ENCODE measurements at regions not wholly inside any gene's neighbourhood (a gene's known extent, or its start where the extent isn't known, plus 50 kb on each side); places are given as distances from the start of the nearest gene placed in this dataset.

- H4K20me1 ChIP-seq (replicated peaks; ENCODE audit: control insufficient read depth, extremely low read depth, insufficient read depth, low read length): no peaks in the 10 kb centered on the region
- H3K9me3 ChIP-seq (replicated peaks; ENCODE audit: control insufficient read depth, insufficient read depth, low read length): no peaks in the 10 kb centered on the region
- H3K9ac ChIP-seq (replicated peaks; ENCODE audit: extremely low read depth, insufficient read depth, low read length): no peak overlapping the region
- H3K27me3 ChIP-seq (ENCODE audit: control insufficient read depth in 2 of 2, insufficient read depth in 2 of 2, low read length in 2 of 2): no peaks in the 10 kb centered on the region
- no peaks in the 10 kb centered on the region for H3K9me1 ChIP-seq (replicated peaks; ENCODE audit: control insufficient read depth, extremely low read depth, insufficient read depth, low read length)
- H3K79me2 ChIP-seq (ENCODE audit: control insufficient read depth, insufficient read depth, low read length): no peaks in the 10 kb centered on the region
- DNase-seq (ENCODE audit: low read depth, low spot score) (no peak), FAIRE-seq (no peak)
- BruUV-seq (replicated peaks): no TSS peak
- no peak overlapping the region for H3K27ac ChIP-seq (ENCODE audit: insufficient read depth, low read depth, low read length)
- no peak overlapping the region for H3K4me2 ChIP-seq (ENCODE audit: insufficient read depth, low read length)
- ChIA-PET POLR2A (no interaction called here), CTCF (no interaction called here)
- dilution Hi-C loops (cut with MboI; ENCODE audit: extremely low pct_ligation_motif_present, low sequenced_read_pairs) (no loop called here), intact Hi-C loops (cut with micrococcal nuclease) (no loop called here)
- TF ChIP-seq MYC (IDR thresholded peaks at IDR 0.05; ENCODE audit: low read depth, low read length) (no peak), EZH2 (IDR thresholded peaks at IDR 0.05; ENCODE audit: borderline replicate concordance, low read depth, low read length, severe bottlenecking) (no peak), POLR2A (IDR thresholded peaks at IDR 0.05; ENCODE audit: low read depth, low read length) (no peak)
- no peak overlapping the region for H2AFZ ChIP-seq (ENCODE audit: low read depth, low read length)
- H3K36me3 ChIP-seq (ENCODE audit: control insufficient read depth in 2 of 2, extremely low read depth in 1 of 2, insufficient read depth in 2 of 2, low read length in 2 of 2): no peaks in the 10 kb centered on the region
- no peak overlapping the region for H3K4me3 ChIP-seq (replicated peaks in 1 of 3; ENCODE audit: insufficient read depth in 1 of 3, low read depth in 1 of 3, low read length in 3 of 3)
- H3K4me1 ChIP-seq (ENCODE audit: control insufficient read depth, extremely low read depth, insufficient read depth, low read length): no peaks in the 10 kb centered on the region
Observed at GRCh38 chr4:110878956-110879355, 256.1 kb upstream of the PITX2 start.

DNA sequence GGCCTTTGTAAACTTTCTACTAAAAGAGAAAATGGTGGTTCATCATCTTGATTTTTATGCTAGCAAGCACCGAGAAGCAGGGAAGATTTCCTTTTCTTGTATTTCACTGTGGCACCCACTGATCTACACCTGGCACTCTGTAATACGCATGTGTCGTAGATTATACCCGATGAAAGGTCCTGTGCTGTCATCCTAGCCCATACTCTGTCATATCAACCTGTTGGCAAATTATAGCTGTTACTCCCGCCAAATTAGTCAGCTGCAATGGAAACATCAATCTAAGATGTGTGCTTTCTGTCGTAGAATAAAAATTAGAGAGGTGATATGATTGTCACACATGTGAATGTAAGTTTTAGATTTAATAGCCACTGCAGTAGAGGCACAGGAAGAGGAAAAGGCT, 263.4 kb upstream of the PITX2 start:
- H3K9ac ChIP-seq (replicated peaks; ENCODE audit: extremely low read depth, insufficient read depth, low read length): no peak overlapping the region
- BruUV-seq (replicated peaks): no TSS peak
- ChIA-PET CTCF (no interaction called here), POLR2A (no interaction called here)
- no peaks in the 10 kb centered on the region for H3K36me3 ChIP-seq (ENCODE audit: control insufficient read depth in 2 of 2, extremely low read depth in 1 of 2, insufficient read depth in 2 of 2, low read length in 2 of 2)
- no peaks in the 10 kb centered on the region for H3K27me3 ChIP-seq (ENCODE audit: control insufficient read depth in 2 of 2, insufficient read depth in 2 of 2, low read length in 2 of 2)
- no peaks in the 10 kb centered on the region for H3K79me2 ChIP-seq (ENCODE audit: control insufficient read depth, insufficient read depth, low read length)
- H3K4me3 ChIP-seq (replicated peaks in 1 of 3; ENCODE audit: insufficient read depth in 1 of 3, low read depth in 1 of 3, low read length in 3 of 3): no peak overlapping the region
- dilution Hi-C loops (cut with MboI; ENCODE audit: extremely low pct_ligation_motif_present, low sequenced_read_pairs): no loop called here
- H3K4me1 ChIP-seq (ENCODE audit: control insufficient read depth, extremely low read depth, insufficient read depth, low read length): no peaks in the 10 kb centered on the region
- H3K9me3 ChIP-seq (replicated peaks; ENCODE audit: control insufficient read depth, insufficient read depth, low read length): no peaks in the 10 kb centered on the region
- H4K20me1 ChIP-seq (replicated peaks; ENCODE audit: control insufficient read depth, extremely low read depth, insufficient read depth, low read length): no peaks in the 10 kb centered on the region
- intact Hi-C loops (cut with micrococcal nuclease): no loop called here
- no peaks in the 10 kb centered on the region for H3K9me1 ChIP-seq (replicated peaks; ENCODE audit: control insufficient read depth, extremely low read depth, insufficient read depth, low read length)
- H3K27ac ChIP-seq (ENCODE audit: insufficient read depth, low read depth, low read length): no peak overlapping the region
- FAIRE-seq: no peak
- no peak overlapping the region for H3K4me2 ChIP-seq (ENCODE audit: insufficient read depth, low read length)
- TF ChIP-seq EZH2 (IDR thresholded peaks at IDR 0.05; ENCODE audit: borderline replicate concordance, low read depth, low read length, severe bottlenecking): no peak
- TF ChIP-seq GATA2 (IDR thresholded peaks at IDR 0.05; ENCODE audit: insufficient read depth, insufficient read length, low read depth, low read length): no peak
- TF ChIP-seq, protein P1, sequence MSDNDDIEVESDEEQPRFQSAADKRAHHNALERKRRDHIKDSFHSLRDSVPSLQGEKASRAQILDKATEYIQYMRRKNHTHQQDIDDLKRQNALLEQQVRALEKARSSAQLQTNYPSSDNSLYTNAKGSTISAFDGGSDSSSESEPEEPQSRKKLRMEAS (IDR thresholded peaks at IDR 0.05; ENCODE audit: insufficient read depth, insufficient read length): no peak
- TF ChIP-seq, protein P2, sequence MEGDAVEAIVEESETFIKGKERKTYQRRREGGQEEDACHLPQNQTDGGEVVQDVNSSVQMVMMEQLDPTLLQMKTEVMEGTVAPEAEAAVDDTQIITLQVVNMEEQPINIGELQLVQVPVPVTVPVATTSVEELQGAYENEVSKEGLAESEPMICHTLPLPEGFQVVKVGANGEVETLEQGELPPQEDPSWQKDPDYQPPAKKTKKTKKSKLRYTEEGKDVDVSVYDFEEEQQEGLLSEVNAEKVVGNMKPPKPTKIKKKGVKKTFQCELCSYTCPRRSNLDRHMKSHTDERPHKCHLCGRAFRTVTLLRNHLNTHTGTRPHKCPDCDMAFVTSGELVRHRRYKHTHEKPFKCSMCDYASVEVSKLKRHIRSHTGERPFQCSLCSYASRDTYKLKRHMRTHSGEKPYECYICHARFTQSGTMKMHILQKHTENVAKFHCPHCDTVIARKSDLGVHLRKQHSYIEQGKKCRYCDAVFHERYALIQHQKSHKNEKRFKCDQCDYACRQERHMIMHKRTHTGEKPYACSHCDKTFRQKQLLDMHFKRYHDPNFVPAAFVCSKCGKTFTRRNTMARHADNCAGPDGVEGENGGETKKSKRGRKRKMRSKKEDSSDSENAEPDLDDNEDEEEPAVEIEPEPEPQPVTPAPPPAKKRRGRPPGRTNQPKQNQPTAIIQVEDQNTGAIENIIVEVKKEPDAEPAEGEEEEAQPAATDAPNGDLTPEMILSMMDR (IDR thresholded peaks at IDR 0.05; ENCODE audit: extremely low read depth in 1 of 2, insufficient read depth in 1 of 2, low read depth in 1 of 2, low read length in 2 of 2): no peak
- TF ChIP-seq FOS (IDR thresholded peaks at IDR 0.05; ENCODE audit: borderline replicate concordance, insufficient read depth, low read length): no peak
- TF ChIP-seq POLR2A (IDR thresholded peaks at IDR 0.05; ENCODE audit: low read depth, low read length): no peak
- no peak for TF ChIP-seq MYC (IDR thresholded peaks at IDR 0.05; ENCODE audit: low read depth, low read length)
- TF ChIP-seq POLR2AphosphoS5 (IDR thresholded peaks at IDR 0.05; ENCODE audit: insufficient read depth, low read depth, low read length): no peak
- TF ChIP-seq JUN (IDR thresholded peaks at IDR 0.05; ENCODE audit: borderline replicate concordance, insufficient read depth, insufficient read length, low read depth): no peak
- H2AFZ ChIP-seq (ENCODE audit: low read depth, low read length): no peak overlapping the region
- no peak for DNase-seq (ENCODE audit: low read depth, low spot score)

All from endothelial cell of umbilical vein (primary cell).